SK-N-SH (cell line): ENCODE measurements at regions not wholly inside any gene's neighbourhood (a gene's known extent, or its start where the extent isn't known, plus 50 kb on each side); places are given as distances from the start of the nearest gene placed in this dataset.

Experiments used
- CTCF ChIA-PET: fragments of 300-600, 350-600 bp; formaldehyde crosslinking; extraction: SDS; loops from one replicate; lab custom pipeline; 2021; lab: Yijun Ruan, JAX
- POLR2A ChIA-PET: fragments of 350-600 bp; sonication (Branson Sonifier 250); formaldehyde crosslinking; extraction: SDS; loops from one replicate; lab custom pipeline; 2020; ENCODE audit warnings: antibody characterized with exemption, inconsistent platforms; lab: Yijun Ruan, JAX
- DNase-seq: peaks from one replicate; pipeline ENCODE4 v3.0.0; 2012
- H2AFZ ChIP-seq: fragments of 200-600 bp; sonication (generic); 2 replicates; pipeline ENCODE4 v1.8.1; 2016; ENCODE audit warnings: antibody characterized with exemption, mild to moderate bottlenecking, low read depth
- H3F3A ChIP-seq: fragments of 200-600 bp; sonication (generic); replicated peaks from 2 replicates; pipeline ENCODE3; 2016; ENCODE audit warnings: antibody characterized with exemption, mild to moderate bottlenecking; ENCODE audit not compliant: insufficient read depth
- H3K27ac ChIP-seq, 2 experiments: fragments of 200-500 bp in 1 of 2; fragments of 200-600 bp in 1 of 2; sonication (Bioruptor generic) in 1 of 2; sonication (generic), shearing (Covaris generic) in 1 of 2; 2 replicates each; pipeline versions ENCODE4 v1.5.1 to v1.6.1; 2014 to 2016; ENCODE audit warnings: low read depth in 2 of 2, inconsistent platforms in 1 of 2, low read length in 1 of 2, mild to moderate bottlenecking in 1 of 2, mixed read lengths in 1 of 2
- H3K27me3 ChIP-seq: fragments of 200-600 bp; sonication (generic), shearing (Covaris generic); 2 replicates; pipeline ENCODE4 v1.6.1; 2016; ENCODE audit warnings: mixed run types; ENCODE audit not compliant: insufficient read depth
- H3K36me3 ChIP-seq, 2 experiments: fragments of 200-500 bp in 1 of 2; fragments of 200-600 bp in 1 of 2; sonication (Bioruptor generic) in 1 of 2; sonication (generic) in 1 of 2; replicated peaks in 1 of 2; 2 replicates each; pipeline versions ENCODE3 to v1.5.1; 2014 to 2016; ENCODE audit warnings: low read length in 1 of 2, mild to moderate bottlenecking in 1 of 2; ENCODE audit not compliant: insufficient read depth in 2 of 2, control insufficient read depth in 1 of 2
- H3K4me1 ChIP-seq, 2 experiments: fragments of 200-500 bp in 1 of 2; fragments of 200-600 bp in 1 of 2; sonication (Bioruptor generic) in 1 of 2; sonication (generic), shearing (Covaris generic) in 1 of 2; 2 replicates each; pipeline versions ENCODE4 v1.5.1 to v1.6.1; 2014 to 2016; ENCODE audit warnings: low read depth in 1 of 2, low read length in 1 of 2, mixed run types in 1 of 2; ENCODE audit not compliant: insufficient read depth in 2 of 2, control insufficient read depth in 1 of 2
- H3K4me2 ChIP-seq: fragments of 200-600 bp; sonication (generic), shearing (Covaris generic); 2 replicates; pipeline ENCODE4 v1.6.1; 2017; ENCODE audit warnings: mixed run types
- H3K4me3 ChIP-seq, 2 experiments: fragments of 200-500 bp in 1 of 2; fragments of 200-600 bp in 1 of 2; sonication (Bioruptor generic) in 1 of 2; sonication (generic), shearing (Covaris generic) in 1 of 2; 2 replicates each; pipeline versions ENCODE4 v1.5.1 to v1.8.1; 2014 to 2016; ENCODE audit warnings: low read depth in 2 of 2, inconsistent platforms in 1 of 2, low read length in 1 of 2, mild to moderate bottlenecking in 1 of 2, mixed read lengths in 1 of 2, moderate library complexity in 1 of 2
- H3K79me2 ChIP-seq: fragments of 200-600 bp; sonication (generic); 2 replicates; pipeline ENCODE4 v1.8.1; 2017; ENCODE audit warnings: mild to moderate bottlenecking; ENCODE audit not compliant: insufficient read depth
- H3K9ac ChIP-seq: fragments of 200-600 bp; sonication (generic); 2 replicates; pipeline ENCODE4 v1.6.1; 2017; ENCODE audit warnings: mixed run types
- H3K9me2 ChIP-seq: fragments of 200-600 bp; sonication (generic); 2 replicates; pipeline ENCODE4 v1.6.1; 2017; ENCODE audit warnings: mixed run types
- H3K9me3 ChIP-seq: fragments of 200-600 bp; sonication (generic); 2 replicates; pipeline ENCODE4 v1.6.1; 2017; ENCODE audit warnings: mixed run types, mild to moderate bottlenecking, moderate library complexity
- H4K20me1 ChIP-seq: fragments of 200-600 bp; sonication (generic); 2 replicates; pipeline ENCODE4 v1.6.1; 2017; ENCODE audit warnings: mild to moderate bottlenecking, mixed run types; ENCODE audit not compliant: insufficient read depth
- ELF1 ChIP-seq: IDR thresholded peaks from 2 replicates; pipeline ENCODE4 v1.4.0; 2012
- EP300 ChIP-seq, 2 experiments: IDR thresholded peaks; 2 replicates each; pipeline versions ENCODE4 v1.4.0 to v1.6.1; 2012; ENCODE audit warnings: borderline replicate concordance in 1 of 2, low read depth in 1 of 2, low read length in 1 of 2
- EZH2phosphoT487 ChIP-seq: fragments of 200-600 bp; sonication (generic); IDR thresholded peaks from 2 replicates; pipeline ENCODE4 v1.6.1; 2017; ENCODE audit warnings: low read depth, mixed run types, mild to moderate bottlenecking, antibody characterized with exemption, moderate library complexity, borderline replicate concordance
- FOSL2 ChIP-seq: IDR thresholded peaks from 2 replicates; pipeline ENCODE4 v1.4.0; 2012; ENCODE audit warnings: low read depth, mild to moderate bottlenecking, moderate library complexity, borderline replicate concordance
- FOXJ3 ChIP-seq: sonication (generic); formaldehyde crosslinking; IDR thresholded peaks from 2 replicates; pipeline ENCODE4 v1.5.1; 2020; ENCODE audit warnings: mild to moderate bottlenecking, missing genetic modification reagents
- FOXM1 ChIP-seq: IDR thresholded peaks from 2 replicates; pipeline ENCODE4 v1.4.0; 2012; ENCODE audit warnings: low read depth, mild to moderate bottlenecking
- JUND ChIP-seq: IDR thresholded peaks from 2 replicates; pipeline ENCODE4 v1.4.0; 2012
- MEF2A ChIP-seq: IDR thresholded peaks from 2 replicates; pipeline ENCODE4 v1.4.0; 2012; ENCODE audit warnings: low read depth, borderline replicate concordance
- RCOR1 ChIP-seq: fragments of 150-350 bp; IDR thresholded peaks from 2 replicates; pipeline ENCODE4 v1.6.1; 2017; ENCODE audit warnings: antibody characterized with exemption, low read length
- RFX5 ChIP-seq: IDR thresholded peaks from 2 replicates; pipeline ENCODE4 v1.6.1; 2012; ENCODE audit warnings: mild to moderate bottlenecking, improper control_type of control experiment, low read length
- SIN3A ChIP-seq: IDR thresholded peaks from 2 replicates; pipeline ENCODE4 v1.6.1; 2012; ENCODE audit warnings: low read depth, mild to moderate bottlenecking, low read length, moderate library complexity, borderline replicate concordance
- TAF1 ChIP-seq: IDR thresholded peaks from 2 replicates; pipeline ENCODE4 v1.6.1; 2012; ENCODE audit warnings: low read depth, mild to moderate bottlenecking, low read length, moderate library complexity, borderline replicate concordance
- TCF12 ChIP-seq: IDR thresholded peaks from 2 replicates; pipeline ENCODE4 v1.4.0; 2012
- USF2 ChIP-seq: fragments of 150-350 bp; IDR thresholded peaks from 2 replicates; pipeline ENCODE4 v1.6.1; 2017; ENCODE audit warnings: antibody characterized with exemption, low read length, low read depth, borderline replicate concordance
- YY1 ChIP-seq: IDR thresholded peaks from 2 replicates; pipeline ENCODE4 v1.4.0; 2012; ENCODE audit warnings: low read depth, mild to moderate bottlenecking
- TF ChIP-seq, protein P1 (sequence below): IDR thresholded peaks from 2 replicates; pipeline ENCODE4 v1.6.1; 2012; ENCODE audit warnings: mild to moderate bottlenecking, low read depth, low read length, moderate library complexity
- TF ChIP-seq, protein P2 (sequence below): IDR thresholded peaks from 2 replicates; pipeline ENCODE4 v1.4.0; 2012; ENCODE audit warnings: low read depth, borderline replicate concordance
- TF ChIP-seq, protein P3 (sequence below): IDR thresholded peaks from 2 replicates; pipeline ENCODE4 v1.4.0; 2012; ENCODE audit warnings: low read depth

DNA sequence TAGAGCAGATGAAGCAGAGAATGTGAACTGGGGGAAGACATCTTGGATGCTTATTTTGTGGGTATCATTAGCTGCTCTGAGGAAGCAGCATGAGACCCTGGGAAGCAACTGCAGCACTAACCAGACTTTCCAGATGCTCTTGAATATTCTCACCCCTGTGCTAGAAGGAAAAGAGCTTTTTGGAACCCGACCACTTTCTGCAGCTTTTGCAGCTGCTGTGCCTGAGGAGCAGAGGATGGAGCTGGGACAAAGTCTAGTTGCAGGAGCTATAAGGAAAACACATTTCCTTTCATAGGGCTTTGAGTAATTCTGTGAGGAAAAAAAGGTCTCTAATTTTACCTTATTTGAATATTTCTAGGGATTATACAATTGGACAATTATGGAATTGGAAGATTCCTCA, 369.7 kb downstream of the CD109 start (continued):
- TF ChIP-seq, protein P1, sequence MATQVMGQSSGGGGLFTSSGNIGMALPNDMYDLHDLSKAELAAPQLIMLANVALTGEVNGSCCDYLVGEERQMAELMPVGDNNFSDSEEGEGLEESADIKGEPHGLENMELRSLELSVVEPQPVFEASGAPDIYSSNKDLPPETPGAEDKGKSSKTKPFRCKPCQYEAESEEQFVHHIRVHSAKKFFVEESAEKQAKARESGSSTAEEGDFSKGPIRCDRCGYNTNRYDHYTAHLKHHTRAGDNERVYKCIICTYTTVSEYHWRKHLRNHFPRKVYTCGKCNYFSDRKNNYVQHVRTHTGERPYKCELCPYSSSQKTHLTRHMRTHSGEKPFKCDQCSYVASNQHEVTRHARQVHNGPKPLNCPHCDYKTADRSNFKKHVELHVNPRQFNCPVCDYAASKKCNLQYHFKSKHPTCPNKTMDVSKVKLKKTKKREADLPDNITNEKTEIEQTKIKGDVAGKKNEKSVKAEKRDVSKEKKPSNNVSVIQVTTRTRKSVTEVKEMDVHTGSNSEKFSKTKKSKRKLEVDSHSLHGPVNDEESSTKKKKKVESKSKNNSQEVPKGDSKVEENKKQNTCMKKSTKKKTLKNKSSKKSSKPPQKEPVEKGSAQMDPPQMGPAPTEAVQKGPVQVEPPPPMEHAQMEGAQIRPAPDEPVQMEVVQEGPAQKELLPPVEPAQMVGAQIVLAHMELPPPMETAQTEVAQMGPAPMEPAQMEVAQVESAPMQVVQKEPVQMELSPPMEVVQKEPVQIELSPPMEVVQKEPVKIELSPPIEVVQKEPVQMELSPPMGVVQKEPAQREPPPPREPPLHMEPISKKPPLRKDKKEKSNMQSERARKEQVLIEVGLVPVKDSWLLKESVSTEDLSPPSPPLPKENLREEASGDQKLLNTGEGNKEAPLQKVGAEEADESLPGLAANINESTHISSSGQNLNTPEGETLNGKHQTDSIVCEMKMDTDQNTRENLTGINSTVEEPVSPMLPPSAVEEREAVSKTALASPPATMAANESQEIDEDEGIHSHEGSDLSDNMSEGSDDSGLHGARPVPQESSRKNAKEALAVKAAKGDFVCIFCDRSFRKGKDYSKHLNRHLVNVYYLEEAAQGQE, result no peak
- TF ChIP-seq, protein P2, sequence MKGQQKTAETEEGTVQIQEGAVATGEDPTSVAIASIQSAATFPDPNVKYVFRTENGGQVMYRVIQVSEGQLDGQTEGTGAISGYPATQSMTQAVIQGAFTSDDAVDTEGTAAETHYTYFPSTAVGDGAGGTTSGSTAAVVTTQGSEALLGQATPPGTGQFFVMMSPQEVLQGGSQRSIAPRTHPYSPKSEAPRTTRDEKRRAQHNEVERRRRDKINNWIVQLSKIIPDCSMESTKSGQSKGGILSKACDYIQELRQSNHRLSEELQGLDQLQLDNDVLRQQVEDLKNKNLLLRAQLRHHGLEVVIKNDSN, result no peak
- TF ChIP-seq YY1, result no peak
- no peak for TF ChIP-seq MEF2A
- no peak for TF ChIP-seq TCF12
- TF ChIP-seq FOXJ3 (CRISPR knock-in tag), result no peak
- no peak for TF ChIP-seq USF2

DNA sequence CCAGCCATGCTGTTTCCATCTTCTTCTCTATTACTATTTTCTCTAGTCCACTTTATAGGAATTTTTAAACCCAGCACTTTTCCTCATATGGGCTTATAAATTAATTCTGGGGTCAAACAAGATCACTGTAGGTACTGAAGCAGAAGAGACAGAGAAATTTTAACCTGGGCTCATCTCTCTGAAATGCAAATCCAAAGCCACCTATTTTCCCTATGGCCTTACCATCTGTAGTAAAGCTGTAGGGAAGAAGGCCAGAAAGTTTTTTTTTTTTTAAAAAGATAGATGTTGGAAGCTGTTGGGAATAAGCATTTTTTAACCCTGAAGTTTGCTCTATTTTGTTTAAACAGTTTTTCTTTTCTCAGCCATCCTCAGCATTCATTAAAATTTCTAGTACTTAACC, 367.4 kb downstream of the CD109 start:
- CTCF ChIA-PET, result no interaction called here
- H3K4me3 ChIP-seq, result no peak overlapping the region

More for the DNA sequence above, 367.4 kb downstream of the CD109 start:
- TF ChIP-seq TAF1 (no peak), EP300 (IDR thresholded peaks at IDR 0.05; ENCODE audit: borderline replicate concordance in 1 of 2, low read depth in 1 of 2, low read length in 1 of 2) (no peak), RCOR1 (no peak), ELF1 (no peak), RFX5 (no peak), EZH2phosphoT487 (no peak), YY1 (no peak), MEF2A (no peak), FOSL2 (no peak), SIN3A (no peak), TCF12 (no peak), FOXM1 (no peak), USF2 (no peak), JUND (no peak)
- TF ChIP-seq, protein P3, sequence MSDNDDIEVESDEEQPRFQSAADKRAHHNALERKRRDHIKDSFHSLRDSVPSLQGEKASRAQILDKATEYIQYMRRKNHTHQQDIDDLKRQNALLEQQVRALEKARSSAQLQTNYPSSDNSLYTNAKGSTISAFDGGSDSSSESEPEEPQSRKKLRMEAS, result no peak
- H3K9me2 ChIP-seq, result no peaks in the 10 kb centered on the region
- no peaks in the 10 kb centered on the region for H3K79me2 ChIP-seq
- H3K27me3 ChIP-seq, result no peaks in the 10 kb centered on the region; the same call in 1 of the 2 replicates
- H3K4me1 ChIP-seq, result no peaks in the 10 kb centered on the region
- no peak overlapping the region for H3K27ac ChIP-seq
- H4K20me1 ChIP-seq, result no peaks in the 10 kb centered on the region
- peaks cover 2% of the 10 kb centered on the region for H3F3A ChIP-seq
- H3K9ac ChIP-seq, result no peak overlapping the region
- no peak overlapping the region for H3K4me2 ChIP-seq
- no peak for DNase-seq
- H3K36me3 ChIP-seq, result no peaks in the 10 kb centered on the region
- no peak overlapping the region for H2AFZ ChIP-seq
- POLR2A ChIA-PET, result no interaction called here
- 0 out of 2 replicates have a peak, but pooled peaks cover 7% of the 10 kb centered on the region for H3K9me3 ChIP-seq
